GM18868 (cell line): ENCODE measurements at regions not wholly inside any gene's neighbourhood (a gene's known extent, or its start where the extent isn't known, plus 50 kb on each side); places are given as distances from the start of the nearest gene placed in this dataset.
A peak's percentile ranks its signal among the peaks of the same experiment; 100 is the strongest.
"Not testable (repeated sequence)": the region's sequence is repeated elsewhere in the genome, so short reads cannot be mapped to it uniquely, and the experiment has no call there.

Experiments
- ATAC-seq: cut with Tn5 transposase; IDR thresholded peaks from one replicate; pipeline ENCODE4 v1.9.1; 2021; ENCODE audit warnings: mild to moderate bottlenecking, moderate library complexity; ENCODE audit not compliant: unreplicated experiment

DNA sequence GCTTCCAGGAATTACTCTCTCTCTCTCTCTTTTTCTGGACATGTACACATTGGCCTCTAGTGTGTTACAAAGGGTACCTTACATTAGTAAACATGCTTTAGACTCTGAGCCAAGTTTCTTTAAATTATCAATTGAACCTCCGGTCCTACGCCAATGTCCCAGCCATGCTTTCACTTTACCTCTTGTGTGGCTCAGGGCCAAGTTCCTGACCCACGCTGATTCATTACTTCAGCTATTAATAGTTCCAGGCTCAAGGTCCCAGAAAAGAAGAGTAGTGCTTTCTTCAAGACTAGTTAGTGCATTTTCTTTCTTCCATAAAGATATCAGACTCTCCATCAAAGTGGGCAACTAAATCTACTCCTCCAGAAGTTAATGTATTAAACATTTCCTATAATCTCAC, 195.5 kb downstream of the CDY1 start:
- ATAC-seq: not testable (repeated sequence)

GRCh38 chrY:25818978-25819377, 197.1 kb downstream of the CDY1 start:
- peak; percentile 39 for ATAC-seq

DNA sequence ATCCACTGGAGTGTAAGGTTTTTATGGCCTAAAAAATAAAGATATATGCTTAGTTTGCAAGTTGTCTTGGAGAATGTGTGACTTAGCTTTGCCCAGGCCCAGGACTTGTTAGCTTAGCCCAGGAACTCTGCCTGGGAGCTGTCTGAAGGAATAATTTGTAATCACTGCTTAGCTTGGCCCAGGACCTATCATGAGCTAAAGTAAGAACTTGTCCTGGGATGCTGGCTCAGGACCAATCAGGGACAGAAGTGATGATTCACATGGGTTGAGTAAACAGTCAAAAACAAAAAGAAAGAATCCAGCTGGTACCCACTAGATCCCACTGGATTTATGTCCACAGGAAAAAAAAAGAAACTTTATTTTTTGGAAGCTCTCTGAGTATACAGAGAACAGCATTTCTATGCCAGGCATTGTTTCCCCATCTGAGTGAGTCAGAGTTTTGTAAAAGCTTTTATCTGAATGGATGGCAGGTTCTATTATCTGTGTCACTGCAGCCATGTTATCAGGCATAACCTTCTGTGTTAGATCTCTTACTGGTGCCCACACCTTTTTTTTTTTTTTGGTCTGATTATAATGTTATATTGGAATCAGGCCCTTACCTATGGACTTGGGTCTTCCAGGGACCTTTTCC, 199.9 kb downstream of the CDY1 start:
- ATAC-seq: not testable (repeated sequence)

DNA sequence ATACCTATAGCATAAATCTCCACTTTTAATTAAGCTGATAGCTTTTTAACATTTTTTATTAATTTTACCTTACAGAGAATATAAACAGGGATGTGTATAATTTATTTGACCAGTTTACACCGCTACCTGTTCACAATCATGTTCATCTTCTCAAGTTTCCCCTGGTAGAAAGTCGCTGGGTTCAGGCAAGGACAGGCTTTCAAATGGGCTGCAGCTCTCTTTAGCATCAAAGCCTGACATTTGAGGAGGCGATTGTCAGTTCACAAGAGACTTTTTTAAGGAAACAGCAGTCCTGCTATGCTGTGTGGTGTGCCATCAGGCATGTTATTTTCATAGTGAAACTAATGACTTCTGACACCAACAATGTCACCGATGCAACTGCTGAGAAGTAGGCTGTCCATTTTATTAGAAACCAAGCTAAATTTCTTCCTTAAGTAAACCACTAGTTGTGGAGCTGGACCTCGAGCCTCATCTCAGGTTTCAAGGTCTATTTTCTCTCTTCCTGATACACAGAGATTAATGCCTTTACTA, 204.0 kb downstream of the CDY1 start:
- peak; percentile 84 for ATAC-seq

- not testable (repeated sequence) for ATAC-seq
These were observed 218.0 kb downstream of the CDY1 start for GRCh38 chrY:25839923-25840322.

GRCh38 chrY:25868528-25868927, 246.6 kb downstream of the CDY1 start:
- ATAC-seq: not testable (repeated sequence)

DNA sequence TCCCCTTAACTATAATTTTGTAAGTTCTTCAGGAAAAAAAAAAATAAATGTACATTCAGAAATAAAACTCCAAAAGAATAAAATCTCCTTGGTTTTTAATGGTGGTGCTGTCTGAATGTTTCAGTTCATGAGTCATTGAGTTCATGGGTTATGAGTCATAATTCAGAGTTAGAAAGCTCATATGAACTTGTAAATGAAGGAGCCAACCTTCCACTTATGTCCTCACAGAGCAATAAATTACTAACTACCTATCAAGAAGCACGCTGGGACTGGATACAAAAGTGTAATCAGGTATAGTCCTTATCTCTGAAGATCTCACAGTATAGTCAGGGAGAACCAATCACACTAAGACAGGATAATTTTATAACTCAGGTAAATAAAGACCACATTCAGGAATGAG, 257.1 kb downstream of the CDY1 start:
- ATAC-seq: peak; percentile 64

DNA sequence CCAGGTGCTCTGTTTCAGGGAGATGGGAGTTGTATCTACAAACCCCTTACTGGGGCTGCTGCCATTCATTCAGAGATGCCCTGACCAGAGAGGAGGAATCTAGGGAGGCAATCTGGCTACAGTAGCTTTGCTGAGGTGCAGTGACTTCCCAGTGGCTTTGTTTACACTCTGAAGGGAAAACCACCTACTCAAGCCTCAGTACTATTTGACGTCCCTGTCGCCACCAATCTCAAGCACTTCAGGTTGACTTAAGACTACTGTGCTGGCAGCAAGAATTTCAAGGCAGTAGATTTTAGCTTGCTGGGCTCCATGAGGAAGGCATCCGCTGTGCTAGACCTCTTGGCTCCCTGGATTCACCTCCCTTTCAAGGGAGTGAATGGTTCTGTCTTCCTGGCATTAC, 299.1 kb downstream of the CDY1 start:
- ATAC-seq: not testable (repeated sequence)
